Ovary (tissue), 7 donors: ENCODE measurements at regions not wholly inside any gene's neighbourhood (a gene's known extent, or its start where the extent isn't known, plus 50 kb on each side); places are given as distances from the start of the nearest gene placed in this dataset.

Experiments used
- DNase-seq, 5 donors: peaks; one replicate each; pipeline ENCODE4 v3.0.0-alpha.2; 2019 to 2020
- H3K27ac ChIP-seq, 2 donors: fragments of 200-600 bp; one replicate each; pipeline versions ENCODE4 v1.5.1 to v1.8.0; 2019 to 2022
- H3K27me3 ChIP-seq: fragments of 200-600 bp; one replicate; pipeline ENCODE4 v1.8.0; 2022
- H3K36me3 ChIP-seq: fragments of 200-600 bp; sonication (generic); one replicate; pipeline ENCODE4 v1.5.1; 2019
- H3K4me1 ChIP-seq: one replicate; pipeline ENCODE4 v1.8.1; 2013; ENCODE audit warnings: mild to moderate bottlenecking, moderate library complexity; ENCODE audit not compliant: insufficient read depth
- H3K4me3 ChIP-seq: fragments of 200-600 bp; sonication (generic); one replicate; pipeline ENCODE4 v1.5.1; 2017
- H3K9me3 ChIP-seq, 2 donors: fragments of 200-600 bp in 1 of 2; sonication (generic) in 1 of 2; one replicate each; pipeline versions ENCODE4 v1.5.1 to v1.8.1; 2013 to 2019; ENCODE audit warnings: mild to moderate bottlenecking in 1 of 2, moderate library complexity in 1 of 2
- CTCF ChIP-seq, 3 donors: fragments of 450-650 bp in 2 of 3; fragments of 200-600 bp in 1 of 3; IDR thresholded peaks; one replicate each; pipeline versions ENCODE4 v1.5.1 to v1.8.0; 2016 to 2022; ENCODE audit warnings: antibody characterized with exemption in 3 of 3, mild to moderate bottlenecking in 1 of 3
- EP300 ChIP-seq: sonication (generic); formaldehyde crosslinking; IDR thresholded peaks from one replicate; pipeline ENCODE4 v1.6.1; 2017; ENCODE audit warnings: antibody characterized with exemption
- POLR2A ChIP-seq: fragments of 450-650 bp; IDR thresholded peaks from one replicate; pipeline ENCODE4 v1.6.1; 2017; ENCODE audit warnings: antibody characterized with exemption, mild to moderate bottlenecking, moderate library complexity
- WGBS, 3 donors: extraction: QIAGEN DNeasy Blood & Tissue Kit in 1 of 3; methylation state at CpG; one replicate each; pipeline versions ENCODE4 v1.1.5 to v1.1.7; 2013 to 2017; 5-methylcytosine and 5-hydroxymethylcytosine counted together
- intact Hi-C, 4 donors: fragments of 100-400 bp; cut with DNase I; formaldehyde crosslinking; loops; one replicate each; pipeline versions ENCODE4 v1.11.0 to v1.15.1; 2022 to 2023
- donor health status: DM: no; HTN: no; CAD: no; lungs with moderate emphysema.
- donor health status: DM: no; HTN: no; CAD: no.
- donor health status: Bipolar disorder and iron deficiency.
- donor health status: DM: no; HTN: no; CAD: no.
- donor health status: DM: yes; HTN: yes; CAD: no.

- Histone ChIP-seq H3K9me3 (no peaks in the 10 kb centered on the region), H3K27me3 (no peaks in the 10 kb centered on the region), H3K36me3 (no peaks in the 10 kb centered on the region), H3K4me3 (no peak overlapping the region), H3K27ac (no peak overlapping the region), H3K4me1 (no peaks in the 10 kb centered on the region)
- WGBS, 3 donors = 58 to 73% (median 72%) methylated on average over 4 of the region's 4 CpGs
- TF ChIP-seq EP300 (no peak), CTCF (IDR thresholded peaks at IDR 0.05) (no peak), POLR2A (no peak)
- intact Hi-C loops = no loop called here
- no peak for DNase-seq
These were observed 100.3 kb upstream of the FAR2 start for GRCh38 chr12:29048787-29049186.

- no peak for DNase-seq
- H3K9me3 ChIP-seq = no peaks in the 10 kb centered on the region
- 28 to 40% (median 30%) methylated on average over 3 of the region's 3 CpGs for WGBS, 3 donors
- TF ChIP-seq EP300 = no peak
- no peak for TF ChIP-seq POLR2A
- no peak for TF ChIP-seq CTCF (IDR thresholded peaks at IDR 0.05)
- no peaks in the 10 kb centered on the region for H3K27me3 ChIP-seq
- no peaks in the 10 kb centered on the region for H3K36me3 ChIP-seq
- intact Hi-C loops = no loop called here
- no peak overlapping the region for H3K27ac ChIP-seq
- H3K4me1 ChIP-seq = no peaks in the 10 kb centered on the region
- H3K4me3 ChIP-seq = no peak overlapping the region
These were observed 98.6 kb upstream of the FAR2 start for GRCh38 chr12:29050503-29050902.

- no peak for TF ChIP-seq CTCF (IDR thresholded peaks at IDR 0.05)
- TF ChIP-seq POLR2A = no peak
- TF ChIP-seq EP300 = no peak
- intact Hi-C loops = no loop called here
- 61 to 74% (median 67%) methylated on average over 2 of the region's 2 CpGs for WGBS, 3 donors
- no peak for DNase-seq
- H3K4me3 ChIP-seq = no peak overlapping the region
- no peaks in the 10 kb centered on the region for H3K36me3 ChIP-seq
- no peaks in the 10 kb centered on the region for H3K4me1 ChIP-seq
- no peaks in the 10 kb centered on the region for H3K9me3 ChIP-seq
- no peaks in the 10 kb centered on the region for H3K27me3 ChIP-seq
- H3K27ac ChIP-seq = no peak overlapping the region
These were observed 97.9 kb upstream of the FAR2 start for GRCh38 chr12:29051221-29051620.

GRCh38 chr12:29053567-29053966 lies 95.5 kb upstream of the FAR2 start:
- intact Hi-C loops = no loop called here
- no peaks in the 10 kb centered on the region for H3K4me1 ChIP-seq
- 94 to 95% (median 94%) methylated on average over 1 of the region's 1 CpG for whole genome bisulfite sequencing, 3 donors
- H3K27me3 ChIP-seq = no peaks in the 10 kb centered on the region
- TF ChIP-seq POLR2A = no peak
- no peak for TF ChIP-seq EP300
- TF ChIP-seq CTCF (IDR thresholded peaks at IDR 0.05) = no peak
- H3K4me3 ChIP-seq = no peak overlapping the region
- DNase-seq = no peak
- H3K9me3 ChIP-seq = no peaks in the 10 kb centered on the region
- H3K36me3 ChIP-seq = no peaks in the 10 kb centered on the region
- H3K27ac ChIP-seq = no peak overlapping the region
